Esophagus squamous epithelium (tissue), 5 donors: ENCODE measurements at regions not wholly inside any gene's neighbourhood (a gene's known extent, or its start where the extent isn't known, plus 50 kb on each side); places are given as distances from the start of the nearest gene placed in this dataset.

Experiments used
- DNase-seq: peaks from one replicate; lab custom pipeline; 2025; lab: John Stamatoyannopoulos, UW
- H3K27ac ChIP-seq, 4 donors: fragments of 200-600 bp; sonication (generic); one replicate each; pipeline ENCODE4 v1.5.1; 2016 to 2019; ENCODE audit warnings: mild to moderate bottlenecking in 1 of 4
- H3K27me3 ChIP-seq, 4 donors: fragments of 200-600 bp; sonication (generic); 1 replicate in 3 of 4; 2 replicates in 1 of 4; pipeline versions ENCODE4 v1.5.1 to v1.6.0; 2017 to 2021; ENCODE audit warnings: antibody characterized with exemption in 1 of 4
- H3K36me3 ChIP-seq, 3 donors: fragments of 200-600 bp; sonication (generic); one replicate each; pipeline ENCODE4 v1.5.1; 2016 to 2019
- H3K4me1 ChIP-seq, 3 donors: fragments of 200-600 bp; sonication (generic); one replicate each; pipeline ENCODE4 v1.5.1; 2017 to 2019
- H3K4me3 ChIP-seq, 4 donors: fragments of 200-600 bp; sonication (generic); 1 replicate in 3 of 4; 2 replicates in 1 of 4; pipeline ENCODE4 v1.5.1; 2016 to 2019; ENCODE audit warnings: mild to moderate bottlenecking in 2 of 4, moderate library complexity in 1 of 4
- H3K9me3 ChIP-seq, 3 donors: fragments of 200-600 bp; sonication (generic); one replicate each; pipeline ENCODE4 v1.5.1; 2016 to 2019
- CTCF ChIP-seq, 6 experiments: fragments of 450-650 bp in 4 of 6; fragments of 200-600 bp in 2 of 6; sonication (generic) in 2 of 6; IDR thresholded peaks; one replicate each; pipeline ENCODE4 v1.5.1; 2016 to 2019; ENCODE audit warnings: antibody characterized with exemption in 6 of 6, mild to moderate bottlenecking in 4 of 6, moderate library complexity in 4 of 6
- POLR2A ChIP-seq, 4 donors: fragments of 450-650 bp; IDR thresholded peaks; one replicate each; pipeline ENCODE4 v1.6.1; 2017; ENCODE audit warnings: antibody characterized with exemption in 4 of 4, mild to moderate bottlenecking in 4 of 4, moderate library complexity in 3 of 4
- WGBS, 2 donors: methylation state at CpG; one replicate each; pipeline ENCODE4 v1.1.5; 2018; 5-methylcytosine and 5-hydroxymethylcytosine counted together
- intact Hi-C: fragments of 100-400 bp; cut with DNase I; formaldehyde crosslinking; loops from one replicate; pipeline ENCODE4 v1.15.0; 2022
- donor health status: DM: yes; HTN: yes; CAD: no.

DNA sequence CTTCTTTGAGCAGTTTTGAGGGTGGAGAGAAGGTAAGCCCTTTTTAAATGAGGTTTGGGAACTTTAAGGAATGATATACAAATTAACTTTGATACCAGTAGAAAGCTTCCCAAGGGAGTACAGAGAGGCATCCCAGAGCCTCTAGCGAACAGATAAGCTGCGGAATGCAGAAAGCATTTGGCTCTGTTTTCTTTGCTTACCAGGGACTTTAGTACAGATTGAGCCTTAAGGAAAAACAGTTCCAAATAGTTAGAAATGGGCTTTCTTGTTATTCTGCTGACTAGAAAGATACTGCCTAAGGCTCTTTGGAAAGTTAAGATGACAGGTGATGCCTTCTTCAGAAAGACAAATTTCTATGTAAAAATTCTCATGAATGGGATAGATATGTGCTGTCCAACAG lies 261.7 kb upstream of the FOXN3 start:
- H3K4me1 ChIP-seq: peaks cover 0 to 8% (median 3%) of the 10 kb centered on the region in 3 donors
- H3K27ac ChIP-seq: no peak overlapping the region
- H3K36me3 ChIP-seq: no peaks in the 10 kb centered on the region
- intact Hi-C loops: no loop called here
- peaks cover 0 to 3% (median 0%) of the 10 kb centered on the region in 3 donors for H3K9me3 ChIP-seq
- H3K27me3 ChIP-seq: no peaks in the 10 kb centered on the region
- TF ChIP-seq CTCF (IDR thresholded peaks at IDR 0.05): no peak
- no peak for TF ChIP-seq POLR2A (IDR thresholded peaks at IDR 0.05)
- DNase-seq: no peak
- WGBS, 2 donors: 81 to 82% methylated on average over 2 of the region's 2 CpGs
- H3K4me3 ChIP-seq: no peak overlapping the region

DNA sequence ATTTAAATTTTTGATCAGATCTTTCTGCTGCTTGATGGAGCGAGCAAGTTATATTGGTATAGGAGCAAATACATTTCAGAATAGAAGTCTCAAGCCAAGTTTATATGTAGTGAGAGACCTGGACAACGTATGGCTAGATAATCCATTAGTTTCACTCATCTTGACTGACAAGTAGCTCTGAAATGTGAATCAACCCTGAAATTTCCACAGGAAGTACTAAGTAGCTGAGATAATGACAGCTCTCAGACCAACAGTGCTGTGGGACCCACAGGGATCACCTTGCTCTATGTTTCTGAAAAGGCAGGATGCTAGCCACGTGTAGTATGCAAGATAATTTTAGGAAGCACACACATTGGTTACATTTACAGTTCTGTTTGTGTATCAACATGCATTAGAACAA lies 258.6 kb upstream of the FOXN3 start:
- DNase-seq: no peak
- H3K9me3 ChIP-seq: no peaks in the 10 kb centered on the region
- H3K36me3 ChIP-seq: no peaks in the 10 kb centered on the region
- H3K4me1 ChIP-seq: peaks cover 0 to 3% (median 0%) of the 10 kb centered on the region in 3 donors
- 39 to 55% methylated on average over 3 of the region's 3 CpGs for WGBS, 2 donors
- H3K4me3 ChIP-seq: no peak overlapping the region
- H3K27me3 ChIP-seq: no peaks in the 10 kb centered on the region
- TF ChIP-seq POLR2A (IDR thresholded peaks at IDR 0.05) (no peak), CTCF (IDR thresholded peaks at IDR 0.05) (no peak)
- no peak overlapping the region for H3K27ac ChIP-seq
- intact Hi-C loops: no loop called here

DNA sequence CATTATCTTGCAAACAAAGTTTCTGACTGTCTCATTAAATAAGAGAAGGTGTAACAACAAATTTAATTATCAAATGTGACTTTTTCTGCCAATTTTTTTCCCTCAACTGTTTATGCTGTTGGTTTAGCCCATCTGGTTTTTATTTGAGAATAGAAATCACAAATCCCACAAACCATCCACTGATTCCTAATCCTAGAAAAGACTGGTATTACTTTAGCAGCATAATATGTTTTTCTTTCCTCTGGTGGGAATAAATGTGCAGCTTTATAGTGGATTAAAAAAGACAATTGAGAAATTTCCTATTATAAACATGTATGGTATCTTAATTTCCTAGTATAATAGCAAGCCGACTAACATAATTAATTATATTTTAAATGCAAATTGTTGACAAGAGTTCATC lies 257.9 kb upstream of the FOXN3 start:
- H3K27me3 ChIP-seq: no peaks in the 10 kb centered on the region
- TF ChIP-seq POLR2A (IDR thresholded peaks at IDR 0.05) (no peak), CTCF (IDR thresholded peaks at IDR 0.05) (no peak)
- intact Hi-C loops: no loop called here
- DNase-seq: no peak
- peaks cover 0 to 3% (median 0%) of the 10 kb centered on the region in 3 donors for H3K4me1 ChIP-seq
- no peaks in the 10 kb centered on the region for H3K9me3 ChIP-seq
- H3K36me3 ChIP-seq: no peaks in the 10 kb centered on the region
- H3K27ac ChIP-seq: no peak overlapping the region
- 24 to 44% methylated on average over 1 of the region's 1 CpG for WGBS, 2 donors
- H3K4me3 ChIP-seq: no peak overlapping the region

DNA sequence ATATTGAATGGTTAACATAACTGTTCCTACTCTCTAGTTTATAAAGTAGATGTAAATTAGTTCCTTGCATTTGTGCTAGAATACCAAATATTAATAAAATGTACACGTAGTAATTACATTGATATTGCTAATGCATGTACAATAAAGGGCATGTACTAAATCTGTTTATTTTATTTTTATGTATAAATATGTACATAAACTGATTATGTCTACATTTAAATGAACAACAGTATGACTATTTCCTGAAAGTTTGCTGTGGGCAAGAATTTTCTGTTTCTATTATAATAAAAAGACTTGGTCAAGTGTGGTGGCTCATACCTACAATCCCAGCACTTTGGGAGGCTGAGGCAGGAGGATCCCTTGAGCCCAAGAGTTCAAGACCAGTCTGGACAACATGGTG lies 257.2 kb upstream of the FOXN3 start:
- H3K4me3 ChIP-seq: no peak overlapping the region
- no peak overlapping the region for H3K27ac ChIP-seq
- H3K27me3 ChIP-seq: no peaks in the 10 kb centered on the region
- peaks cover 0 to 3% (median 0%) of the 10 kb centered on the region in 3 donors for H3K4me1 ChIP-seq
- no peaks in the 10 kb centered on the region for H3K9me3 ChIP-seq
- intact Hi-C loops: no loop called here
- H3K36me3 ChIP-seq: no peaks in the 10 kb centered on the region
- no peak for DNase-seq
- no peak for TF ChIP-seq POLR2A (IDR thresholded peaks at IDR 0.05)
- no peak for TF ChIP-seq CTCF (IDR thresholded peaks at IDR 0.05)
- 94 to 95% methylated on average over 1 of the region's 1 CpG for WGBS, 2 donors

DNA sequence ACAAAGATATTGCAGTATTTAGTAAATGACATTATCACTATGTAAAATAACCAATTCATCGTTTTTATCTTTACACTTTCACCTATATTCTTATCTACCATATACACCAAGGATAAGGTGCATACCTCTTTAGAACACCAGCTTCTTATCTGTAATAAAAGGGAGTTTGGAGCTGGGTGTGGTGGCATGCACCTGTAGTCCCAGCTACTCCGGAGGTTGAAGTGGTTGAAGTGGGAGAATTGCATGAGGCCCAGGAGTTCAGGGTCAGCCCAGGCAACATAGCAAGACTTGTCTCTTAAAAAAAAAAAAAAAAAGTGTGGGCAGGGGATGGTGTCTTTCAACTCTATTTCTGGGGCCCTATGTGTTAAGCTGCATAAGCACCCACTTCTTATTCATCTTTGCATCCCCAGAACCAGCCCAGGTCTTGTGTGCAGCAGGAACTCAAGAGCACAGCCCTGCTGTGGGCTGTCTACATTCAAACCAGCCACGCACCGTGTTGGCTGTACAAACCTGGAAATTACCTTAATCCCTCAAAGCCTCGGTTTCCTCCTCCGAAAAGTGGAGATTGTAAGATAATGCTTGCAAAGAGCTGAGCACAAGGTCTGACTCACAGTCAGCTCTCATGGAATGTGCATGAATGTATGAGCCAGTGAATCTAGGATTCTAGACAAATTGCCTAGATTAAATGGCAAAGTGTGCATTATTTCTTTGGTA lies 256.6 kb upstream of the FOXN3 start:
- Histone ChIP-seq H3K4me1 (peaks cover 0 to 3% (median 0%) of the 10 kb centered on the region in 3 donors), H3K4me3 (no peak overlapping the region), H3K9me3 (no peaks in the 10 kb centered on the region), H3K36me3 (no peaks in the 10 kb centered on the region), H3K27me3 (no peaks in the 10 kb centered on the region), H3K27ac (no peak overlapping the region)
- TF ChIP-seq POLR2A (IDR thresholded peaks at IDR 0.05): no peak
- no peak for TF ChIP-seq CTCF (IDR thresholded peaks at IDR 0.05)
- DNase-seq: no peak
- 74 to 75% methylated on average over 6 of the region's 6 CpGs for WGBS, 2 donors
- intact Hi-C loops: no loop called here
